Prostate gland (tissue), 2 donors: ENCODE measurements at regions not wholly inside any gene's neighbourhood (a gene's known extent, or its start where the extent isn't known, plus 50 kb on each side); places are given as distances from the start of the nearest gene placed in this dataset.

Experiments used
- small RNA-seq, 2 donors: library from RNA; depleted of rRNA; stranded (forward); fragments of <200 nt; gene quantifications; one replicate each; pipeline ENCODE3, GENCODE V24; 2016

Small RNA genes lying in the stretch of these regions (small RNA-seq; reads per million reads assigned to genes)
- 0 reads per million in 2 donors for gene AL391987.6
